Mucosa of descending colon (tissue), 3 donors: ENCODE measurements at regions not wholly inside any gene's neighbourhood (a gene's known extent, or its start where the extent isn't known, plus 50 kb on each side); places are given as distances from the start of the nearest gene placed in this dataset.

Experiments
- ATAC-seq: fragments of 200-7000 bp; cut with Tn5 transposase; one replicate; pipeline ENCODE4 v1.9.1; 2020; ENCODE audit warnings: mild to moderate bottlenecking, moderate library complexity
- DNase-seq, 3 donors: peaks; one replicate each; pipeline ENCODE4 v3.0.0-alpha.2; 2020
- H3K36me3 ChIP-seq: fragments of 200-600 bp; one replicate; pipeline ENCODE4 v1.8.0; 2021; ENCODE audit warnings: low read depth, mild to moderate bottlenecking
- H3K4me1 ChIP-seq: fragments of 200-600 bp; one replicate; pipeline ENCODE4 v1.8.0; 2021; ENCODE audit warnings: low read depth, mild to moderate bottlenecking
- H3K4me3 ChIP-seq: fragments of 200-600 bp; one replicate; pipeline ENCODE4 v1.8.0; 2021; ENCODE audit warnings: mild to moderate bottlenecking
- H3K9me3 ChIP-seq: fragments of 200-600 bp; one replicate; pipeline ENCODE4 v1.8.0; 2021; ENCODE audit warnings: mild to moderate bottlenecking
- CTCF ChIP-seq: fragments of 200-600 bp; IDR thresholded peaks from one replicate; pipeline ENCODE4 v1.8.0; 2022; ENCODE audit warnings: antibody characterized with exemption, mild to moderate bottlenecking
- intact Hi-C, 2 donors: fragments of 100-400 bp; cut with DNase I in 1 of 2; cut with micrococcal nuclease in 1 of 2; formaldehyde crosslinking; loops; one replicate each; pipeline versions ENCODE4 v1.11.0 to v1.11.1; 2022; cut with DNase I, micrococcal nuclease
- donor health status: DM: no; HTN: no; CAD: no; lungs with moderate emphysema.
- donor health status: DM: no; HTN: no; CAD: no.
- donor health status: DM: no; HTN: yes; CAD: no.

- intact Hi-C loops, result no loop called here
- H3K9me3 ChIP-seq, result no peaks in the 10 kb centered on the region
- H3K36me3 ChIP-seq, result no peaks in the 10 kb centered on the region
- TF ChIP-seq CTCF, result no peak
- DNase-seq (no peak), ATAC-seq (no peak)
- H3K4me1 ChIP-seq, result no peaks in the 10 kb centered on the region
- H3K4me3 ChIP-seq, result no peak overlapping the region
Observed at GRCh38 chr20:34175879-34176278, 63.8 kb upstream of the EIF2S2 start.

- Histone ChIP-seq H3K4me3 (no peak overlapping the region), H3K36me3 (no peaks in the 10 kb centered on the region), H3K9me3 (no peaks in the 10 kb centered on the region), H3K4me1 (no peaks in the 10 kb centered on the region)
- ATAC-seq, result no peak
- TF ChIP-seq CTCF, result no peak
- no peak for DNase-seq
- intact Hi-C loops, result no loop called here
Observed at GRCh38 chr20:34177052-34177451, 64.2 kb upstream of the ASIP start.

- H3K9me3 ChIP-seq, result no peaks in the 10 kb centered on the region
- intact Hi-C loops, result no loop called here
- no peaks in the 10 kb centered on the region for H3K4me1 ChIP-seq
- no peak overlapping the region for H3K4me3 ChIP-seq
- TF ChIP-seq CTCF, result no peak
- no peaks in the 10 kb centered on the region for H3K36me3 ChIP-seq
- ATAC-seq, result no peak
- DNase-seq, result no peak
Observed at GRCh38 chr20:34179637-34180360, 61.4 kb upstream of the ASIP start.

- DNase-seq (peak in 1 of 3 donors; percentile 32), ATAC-seq (peak; percentile 31)
- intact Hi-C loops, result no loop called here
- Histone ChIP-seq H3K36me3 (no peaks in the 10 kb centered on the region), H3K4me1 (no peaks in the 10 kb centered on the region), H3K4me3 (no peak overlapping the region), H3K9me3 (no peaks in the 10 kb centered on the region)
- TF ChIP-seq CTCF, result no peak
Observed at GRCh38 chr20:34180460-34181120, 60.6 kb upstream of the ASIP start.

GRCh38 chr20:34181484-34181883 lies 59.7 kb upstream of the ASIP start:
- no peak for TF ChIP-seq CTCF
- Histone ChIP-seq H3K36me3 (no peaks in the 10 kb centered on the region), H3K4me1 (no peaks in the 10 kb centered on the region), H3K9me3 (no peaks in the 10 kb centered on the region), H3K4me3 (no peak overlapping the region)
- intact Hi-C loops, result no loop called here
- no peak for DNase-seq
- no peak for ATAC-seq
